Lung (tissue), 11 donors: ENCODE measurements at regions not wholly inside any gene's neighbourhood (a gene's known extent, or its start where the extent isn't known, plus 50 kb on each side); places are given as distances from the start of the nearest gene placed in this dataset.

Source experiments
- ATAC-seq: fragments of 200-7000 bp; cut with Tn5 transposase; one replicate; pipeline ENCODE4 v1.9.1; 2020; ENCODE audit warnings: moderate number of reproducible peaks; ENCODE audit not compliant: insufficient read depth, low FRiP score
- DNase-seq, 3 donors: peaks; one replicate each; pipeline ENCODE4 v3.0.0-alpha.2; 2013 to 2017
- H3K27ac ChIP-seq, 2 donors: one replicate each; pipeline ENCODE4 v1.5.1; 2013; ENCODE audit warnings: mild to moderate bottlenecking in 2 of 2, moderate library complexity in 2 of 2, control low read depth in 1 of 2, inconsistent platforms in 1 of 2, low read depth in 1 of 2, low read length in 1 of 2
- H3K27me3 ChIP-seq, 3 donors: one replicate each; pipeline ENCODE4 v1.5.1; 2013; ENCODE audit warnings: low read length in 2 of 3; ENCODE audit not compliant: control insufficient read depth in 3 of 3, insufficient read depth in 3 of 3
- H3K36me3 ChIP-seq, 4 donors: one replicate each; pipeline ENCODE4 v1.5.1; 2013; ENCODE audit warnings: low read length in 4 of 4, mild to moderate bottlenecking in 1 of 4, moderate library complexity in 1 of 4; ENCODE audit not compliant: control insufficient read depth in 4 of 4, insufficient read depth in 4 of 4
- H3K4me1 ChIP-seq, 5 donors: one replicate each; pipeline ENCODE4 v1.5.1; 2013; ENCODE audit warnings: low read length in 5 of 5, mild to moderate bottlenecking in 2 of 5, moderate library complexity in 1 of 5; ENCODE audit not compliant: control insufficient read depth in 5 of 5, insufficient read depth in 5 of 5
- H3K4me3 ChIP-seq: one replicate; pipeline ENCODE4 v1.5.1; 2013; ENCODE audit warnings: mild to moderate bottlenecking, control low read depth, moderate library complexity
- H3K9ac ChIP-seq, 2 donors: one replicate each; pipeline ENCODE4 v1.5.1; 2013; ENCODE audit warnings: low read length in 2 of 2, control low read depth in 1 of 2; ENCODE audit not compliant: insufficient read depth in 1 of 2
- H3K9me3 ChIP-seq, 4 donors: one replicate each; pipeline ENCODE4 v1.5.1; 2013; ENCODE audit warnings: low read length in 3 of 4, mild to moderate bottlenecking in 1 of 4, moderate library complexity in 1 of 4; ENCODE audit not compliant: control insufficient read depth in 4 of 4, insufficient read depth in 3 of 4
- WGBS, 2 donors: extraction: QIAGEN DNeasy Blood & Tissue Kit; methylation state at CpG; one replicate each; pipeline ENCODE4 v1.1.7; 2013; 5-methylcytosine and 5-hydroxymethylcytosine counted together
- TF ChIP-seq, protein P1 (sequence below): IDR thresholded peaks from 2 replicates; pipeline ENCODE4 v1.5.1; 2012; ENCODE audit warnings: mild to moderate bottlenecking; ENCODE audit errors: control extremely low read depth, extremely low read depth
- donor health status: control.
- donor health status: control.
- donor health status: Bipolar disorder and iron deficiency.
- donor health status: healthy.
- donor health status: DM: yes; HTN: yes; CAD: no.

DNA sequence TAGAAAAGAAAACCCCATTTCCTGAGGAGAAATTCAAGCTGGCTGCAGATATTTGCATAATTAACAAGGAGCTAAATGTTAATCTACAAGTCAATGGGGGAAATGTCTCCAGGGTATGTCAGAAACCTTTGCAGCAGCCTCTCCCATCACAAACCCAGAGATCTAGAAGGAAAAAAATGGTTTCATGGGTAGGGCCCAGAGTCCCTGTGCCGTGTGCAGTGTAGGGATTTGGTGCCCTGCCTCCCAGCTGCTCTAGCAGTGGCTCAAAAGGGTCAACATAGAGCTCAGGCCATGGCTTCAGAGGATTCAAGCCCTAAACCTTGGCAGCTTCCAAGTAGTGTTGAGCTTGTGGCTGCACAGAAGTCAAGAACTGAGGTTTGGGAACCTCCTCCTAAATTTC lies 290.2 kb upstream of the TMEFF2 start:
- H3K27me3 ChIP-seq = no peaks in the 10 kb centered on the region
- H3K9ac ChIP-seq = no peak overlapping the region
- H3K9me3 ChIP-seq = peaks cover 0 to 4% (median 1%) of the 10 kb centered on the region in 4 donors
- DNase-seq (no peak), ATAC-seq (no peak)
- WGBS, 2 donors = 64 to 72% methylated on average over 1 of the region's 1 CpG
- H3K36me3 ChIP-seq = no peaks in the 10 kb centered on the region
- TF ChIP-seq, protein P1, sequence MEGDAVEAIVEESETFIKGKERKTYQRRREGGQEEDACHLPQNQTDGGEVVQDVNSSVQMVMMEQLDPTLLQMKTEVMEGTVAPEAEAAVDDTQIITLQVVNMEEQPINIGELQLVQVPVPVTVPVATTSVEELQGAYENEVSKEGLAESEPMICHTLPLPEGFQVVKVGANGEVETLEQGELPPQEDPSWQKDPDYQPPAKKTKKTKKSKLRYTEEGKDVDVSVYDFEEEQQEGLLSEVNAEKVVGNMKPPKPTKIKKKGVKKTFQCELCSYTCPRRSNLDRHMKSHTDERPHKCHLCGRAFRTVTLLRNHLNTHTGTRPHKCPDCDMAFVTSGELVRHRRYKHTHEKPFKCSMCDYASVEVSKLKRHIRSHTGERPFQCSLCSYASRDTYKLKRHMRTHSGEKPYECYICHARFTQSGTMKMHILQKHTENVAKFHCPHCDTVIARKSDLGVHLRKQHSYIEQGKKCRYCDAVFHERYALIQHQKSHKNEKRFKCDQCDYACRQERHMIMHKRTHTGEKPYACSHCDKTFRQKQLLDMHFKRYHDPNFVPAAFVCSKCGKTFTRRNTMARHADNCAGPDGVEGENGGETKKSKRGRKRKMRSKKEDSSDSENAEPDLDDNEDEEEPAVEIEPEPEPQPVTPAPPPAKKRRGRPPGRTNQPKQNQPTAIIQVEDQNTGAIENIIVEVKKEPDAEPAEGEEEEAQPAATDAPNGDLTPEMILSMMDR = no peak
- no peak overlapping the region for H3K27ac ChIP-seq
- H3K4me1 ChIP-seq = no peaks in the 10 kb centered on the region
- H3K4me3 ChIP-seq = no peak overlapping the region

DNA sequence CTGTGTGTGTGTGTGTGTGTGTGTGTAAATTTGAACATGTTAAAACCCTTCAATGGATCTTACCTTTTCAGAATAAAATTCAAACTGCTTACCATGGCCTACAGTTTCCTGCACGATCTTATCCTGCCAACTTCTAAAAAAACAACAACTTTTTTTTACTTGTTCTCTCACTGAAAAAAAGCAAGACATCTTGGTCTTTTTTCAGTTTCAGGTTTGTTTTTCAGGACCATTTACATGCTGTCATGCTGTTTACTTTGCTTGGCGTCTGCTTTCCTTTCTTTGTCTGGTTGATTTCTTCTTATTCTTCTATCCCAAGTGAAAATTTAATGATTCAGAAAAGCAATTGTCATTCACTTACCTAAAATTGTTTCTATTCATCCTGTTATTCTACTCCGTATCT lies 286.3 kb upstream of the TMEFF2 start:
- TF ChIP-seq, protein P1 = no peak
- Histone ChIP-seq H3K36me3 (no peaks in the 10 kb centered on the region), H3K27me3 (no peaks in the 10 kb centered on the region), H3K4me1 (no peaks in the 10 kb centered on the region), H3K9me3 (peaks cover 0 to 3% (median 0%) of the 10 kb centered on the region in 4 donors), H3K9ac (no peak overlapping the region), H3K4me3 (no peak overlapping the region), H3K27ac (no peak overlapping the region)
- DNase-seq (no peak), ATAC-seq (no peak)
- 78 to 87% methylated on average over 3 of the region's 3 CpGs for WGBS, 2 donors

GRCh38 chr2:192473331-192473730 lies 278.6 kb upstream of the TMEFF2 start:
- DNase-seq (no peak), ATAC-seq (no peak)
- no peaks in the 10 kb centered on the region for H3K36me3 ChIP-seq
- H3K4me3 ChIP-seq = no peak overlapping the region
- no peaks in the 10 kb centered on the region for H3K27me3 ChIP-seq
- peaks cover 0 to 6% (median 2%) of the 10 kb centered on the region in 4 donors for H3K9me3 ChIP-seq
- no peak overlapping the region for H3K27ac ChIP-seq
- H3K9ac ChIP-seq = no peak overlapping the region
- WGBS, 2 donors = 0 to 7% methylated on average over 1 of the region's 1 CpG
- TF ChIP-seq, protein P1 = no peak
- no peaks in the 10 kb centered on the region for H3K4me1 ChIP-seq

- no peaks in the 10 kb centered on the region for H3K36me3 ChIP-seq
- H3K27me3 ChIP-seq = no peaks in the 10 kb centered on the region
- no peak for ATAC-seq
Measured at GRCh38 chr2:192471982-192472381, 277.2 kb upstream of the TMEFF2 start.

More at GRCh38 chr2:192471982-192472381, 277.2 kb upstream of the TMEFF2 start:
- no peak overlapping the region for H3K9ac ChIP-seq
- no peak for DNase-seq
- TF ChIP-seq, protein P1 = no peak
- peaks cover 0 to 6% (median 2%) of the 10 kb centered on the region in 4 donors for H3K9me3 ChIP-seq
- no peak overlapping the region for H3K27ac ChIP-seq
- no peak overlapping the region for H3K4me3 ChIP-seq
- H3K4me1 ChIP-seq = no peaks in the 10 kb centered on the region
